Adrenal gland (tissue), 9 donors: ENCODE measurements at regions not wholly inside any gene's neighbourhood (a gene's known extent, or its start where the extent isn't known, plus 50 kb on each side); places are given as distances from the start of the nearest gene placed in this dataset.
"Not testable (repeated sequence)": the region's sequence is repeated elsewhere in the genome, so short reads cannot be mapped to it uniquely, and the experiment has no call there.

Experiments used
- DNase-seq, 7 donors: peaks; one replicate each; pipeline ENCODE4 v3.0.0-alpha.2; 2019 to 2020
- H3K27ac ChIP-seq, 5 donors: fragments of 200-600 bp; sonication (generic) in 4 of 5; 1 replicate in 3 of 5; 2 replicates in 2 of 5; pipeline versions ENCODE4 v1.5.1 to v1.8.0; 2016 to 2020; ENCODE audit warnings: mild to moderate bottlenecking in 1 of 5
- H3K27me3 ChIP-seq: fragments of 200-600 bp; 2 replicates; pipeline ENCODE4 v1.8.0; 2021
- H3K36me3 ChIP-seq, 2 donors: fragments of 200-600 bp; replicated peaks in 1 of 2; 1 replicate in 1 of 2; 2 replicates in 1 of 2; pipeline versions ENCODE4 v1.5.1 to v1.8.0; 2018 to 2022
- H3K4me1 ChIP-seq, 2 donors: fragments of 200-600 bp; replicated peaks in 1 of 2; 1 replicate in 1 of 2; 2 replicates in 1 of 2; pipeline versions ENCODE4 v1.5.1 to v1.8.0; 2018 to 2021
- H3K4me3 ChIP-seq, 4 donors: fragments of 200-600 bp; sonication (generic) in 3 of 4; one replicate each; pipeline ENCODE4 v1.5.1; 2016 to 2018
- H3K9me3 ChIP-seq, 3 donors: fragments of 200-600 bp; sonication (generic) in 1 of 3; replicated peaks in 1 of 3; 1 replicate in 2 of 3; 2 replicates in 1 of 3; pipeline versions ENCODE4 v1.5.1 to v1.8.0; 2016 to 2021
- CTCF ChIP-seq, 6 experiments: fragments of 450-650 bp in 4 of 6; fragments of 200-600 bp in 2 of 6; sonication (generic) in 1 of 6; IDR thresholded peaks; 1 replicate in 5 of 6; 2 replicates in 1 of 6; pipeline versions ENCODE4 v1.5.1 to v1.8.0; 2016 to 2021; ENCODE audit warnings: antibody characterized with exemption in 6 of 6, mild to moderate bottlenecking in 2 of 6, moderate library complexity in 1 of 6
- POLR2A ChIP-seq, 2 donors: fragments of 450-650 bp; IDR thresholded peaks; one replicate each; pipeline ENCODE4 v1.6.1; 2017; ENCODE audit warnings: antibody characterized with exemption in 2 of 2, mild to moderate bottlenecking in 2 of 2, moderate library complexity in 1 of 2
- WGBS, 4 donors: extraction: QIAGEN DNeasy Blood & Tissue Kit in 2 of 4; methylation state at CpG; one replicate each; pipeline versions ENCODE4 v1.1.5 to v1.1.7; 2013 to 2017; 5-methylcytosine and 5-hydroxymethylcytosine counted together
- intact Hi-C, 2 donors: fragments of 100-400 bp; cut with DNase I; formaldehyde crosslinking; loops; one replicate each; pipeline versions ENCODE4 v1.14.1 to v1.15.0; 2022 to 2023
- donor health status: healthy with polysubstance abuse.
- donor health status: Bipolar disorder and iron deficiency.
- donor health status: DM: yes; HTN: yes; CAD: no.
- donor health status: DM: no; HTN: no; CAD: no.
- donor health status: DM: no; HTN: no; CAD: no.

- H3K27me3 ChIP-seq, result no peaks in the 10 kb centered on the region
- H3K9me3 ChIP-seq, result no peaks in the 10 kb centered on the region
- TF ChIP-seq CTCF (IDR thresholded peaks at IDR 0.05), result no peak
- TF ChIP-seq POLR2A (IDR thresholded peaks at IDR 0.05), result no peak
- intact Hi-C loops, result no loop called here
- no peaks in the 10 kb centered on the region for H3K4me1 ChIP-seq
- 60 to 84% (median 83%) methylated on average over 2 of the region's 2 CpGs for WGBS, 4 donors
- no peak overlapping the region for H3K27ac ChIP-seq
- H3K4me3 ChIP-seq, result no peak overlapping the region
- H3K36me3 ChIP-seq, result no peaks in the 10 kb centered on the region
- no peak for DNase-seq
These were observed 1197.9 kb downstream of the TECRL start for GRCh38 chr4:63211375-63211774.

GRCh38 chr4:63193029-63193428, 1216.2 kb downstream of the TECRL start:
- DNase-seq, H3K27me3 ChIP-seq, H3K36me3 ChIP-seq, intact Hi-C loops, H3K9me3 ChIP-seq, H3K4me3 ChIP-seq, H3K27ac ChIP-seq, H3K4me1 ChIP-seq: not testable (repeated sequence)
- WGBS, 4 donors, result 93 to 98% (median 95%) methylated on average over 3 of the region's 3 CpGs

- DNase-seq, result no peak
- Histone ChIP-seq H3K27ac (no peak overlapping the region), H3K4me3 (no peak overlapping the region), H3K9me3 (peaks cover 0 to 6% (median 0%) of the 10 kb centered on the region in 3 donors), H3K36me3 (no peaks in the 10 kb centered on the region), H3K27me3 (no peaks in the 10 kb centered on the region), H3K4me1 (no peaks in the 10 kb centered on the region)
- intact Hi-C loops, result no loop called here
- no peak for TF ChIP-seq CTCF (IDR thresholded peaks at IDR 0.05)
- WGBS, 4 donors, result 54 to 61% (median 57%) methylated on average over 2 of the region's 2 CpGs
These were observed 1237.9 kb downstream of the TECRL start for GRCh38 chr4:63171341-63171740.

GRCh38 chr4:63170923-63171322, 1238.3 kb downstream of the TECRL start:
- intact Hi-C loops, result no loop called here
- TF ChIP-seq CTCF (IDR thresholded peaks at IDR 0.05) (no peak), POLR2A (IDR thresholded peaks at IDR 0.05) (no peak)
- 48 to 79% (median 71%) methylated on average over 2 of the region's 2 CpGs for WGBS, 4 donors
- no peaks in the 10 kb centered on the region for H3K27me3 ChIP-seq
- no peak for DNase-seq
- no peaks in the 10 kb centered on the region for H3K4me1 ChIP-seq
- no peaks in the 10 kb centered on the region for H3K36me3 ChIP-seq
- no peak overlapping the region for H3K4me3 ChIP-seq
- no peak overlapping the region for H3K27ac ChIP-seq
- peaks cover 0 to 6% (median 0%) of the 10 kb centered on the region in 3 donors for H3K9me3 ChIP-seq

- H3K36me3 ChIP-seq, result no peaks in the 10 kb centered on the region
- no peaks in the 10 kb centered on the region for H3K4me1 ChIP-seq
- no peak for DNase-seq
- H3K9me3 ChIP-seq, result peaks cover 0 to 6% (median 0%) of the 10 kb centered on the region in 3 donors
- H3K27ac ChIP-seq, result no peak overlapping the region
- no peaks in the 10 kb centered on the region for H3K27me3 ChIP-seq
- WGBS, 4 donors, result 77 to 84% (median 81%) methylated on average over 2 of the region's 2 CpGs
- no peak overlapping the region for H3K4me3 ChIP-seq
- TF ChIP-seq CTCF (IDR thresholded peaks at IDR 0.05) (no peak), POLR2A (IDR thresholded peaks at IDR 0.05) (no peak)
- intact Hi-C loops, result no loop called here
These were observed 1239.4 kb downstream of the TECRL start for GRCh38 chr4:63169836-63170235.
